GM18498 (cell line): ENCODE measurements at regions not wholly inside any gene's neighbourhood (a gene's known extent, or its start where the extent isn't known, plus 50 kb on each side); places are given as distances from the start of the nearest gene placed in this dataset.
A peak's percentile ranks its signal among the peaks of the same experiment; 100 is the strongest.

Experiments used
- ATAC-seq: cut with Tn5 transposase; IDR thresholded peaks from one replicate; pipeline ENCODE4 v1.9.1; 2021; ENCODE audit warnings: mild to moderate bottlenecking, moderate library complexity; ENCODE audit not compliant: unreplicated experiment

DNA sequence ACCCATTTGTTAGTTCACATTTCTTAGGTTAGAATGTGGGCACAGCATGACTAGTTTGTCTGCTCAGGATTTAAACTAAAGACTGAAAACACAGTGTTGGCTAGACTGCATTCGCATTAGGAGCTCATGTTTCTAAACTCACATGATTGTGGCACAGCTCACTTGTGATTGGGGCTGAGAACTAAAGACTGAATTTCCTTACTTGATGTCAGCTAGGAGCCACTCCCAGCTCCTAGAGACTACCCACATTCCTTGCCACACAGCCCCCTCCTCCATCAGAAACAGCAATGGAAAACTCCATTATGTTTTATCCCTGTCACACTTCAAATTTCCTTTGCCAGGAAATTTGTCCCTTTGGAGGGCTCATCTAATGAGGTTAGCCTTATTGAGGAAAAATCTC lies 170.2 kb upstream of the NUDT6 start:
- ATAC-seq: no peak

DNA sequence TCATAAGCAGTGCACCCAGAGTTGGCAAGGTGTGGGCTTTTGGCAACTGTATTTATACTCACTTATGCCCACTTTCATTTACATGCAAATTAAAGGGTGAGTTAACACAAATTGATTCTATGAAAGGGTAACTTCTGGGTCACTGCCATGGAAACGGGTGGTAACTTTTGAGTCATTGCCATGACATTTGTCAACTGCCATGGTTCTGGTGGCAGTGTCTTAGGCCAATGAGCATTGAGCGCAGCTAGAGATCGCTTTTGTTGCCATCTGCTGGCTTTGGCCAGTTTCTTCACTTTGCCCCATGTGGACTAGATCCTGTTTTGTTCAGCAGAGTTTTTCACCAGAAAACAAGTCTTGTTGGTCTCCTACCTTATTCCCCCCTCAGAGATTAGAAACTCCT lies 170.8 kb upstream of the NUDT6 start:
- no peak for ATAC-seq

- ATAC-seq: no peak
These were observed 173.6 kb upstream of the NUDT6 start for GRCh38 chr4:123096038-123096437.

GRCh38 chr4:123102897-123103471 lies 180.6 kb upstream of the NUDT6 start:
- peak; percentile 69 for ATAC-seq

GRCh38 chr4:123104310-123105025 lies 182.1 kb upstream of the NUDT6 start:
- no peak for ATAC-seq

GRCh38 chr4:123105026-123105420 lies 182.6 kb upstream of the NUDT6 start:
- no peak for ATAC-seq

DNA sequence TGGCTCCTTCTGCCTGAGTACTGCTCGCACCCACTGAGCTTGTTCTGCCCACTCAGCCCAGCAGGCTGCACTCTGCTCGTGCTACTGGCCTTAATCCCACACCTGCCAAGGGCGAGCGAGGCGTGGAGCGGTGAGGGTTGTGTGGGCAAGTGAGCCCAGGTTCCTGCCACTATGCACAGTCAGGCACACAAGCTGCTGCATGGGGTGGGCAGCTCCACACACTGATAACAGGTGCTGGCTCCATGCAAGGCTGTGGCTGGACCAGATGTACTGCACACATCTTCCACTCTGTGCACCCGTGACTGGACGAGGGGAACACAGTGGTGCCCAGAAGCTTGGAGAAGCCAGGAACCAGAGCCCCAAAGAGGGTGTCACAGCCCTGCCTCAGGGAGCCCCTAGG lies 184.3 kb upstream of the NUDT6 start:
- ATAC-seq: no peak

- ATAC-seq: no peak
These were observed 185.3 kb upstream of the NUDT6 start for GRCh38 chr4:123107444-123108252.

- ATAC-seq: no peak
These were observed 186.7 kb upstream of the NUDT6 start for GRCh38 chr4:123109139-123109538.

- no peak for ATAC-seq
These were observed 187.8 kb upstream of the NUDT6 start for GRCh38 chr4:123110147-123110546.

- ATAC-seq: no peak
These were observed 188.3 kb upstream of the NUDT6 start for GRCh38 chr4:123110685-123111084.

DNA sequence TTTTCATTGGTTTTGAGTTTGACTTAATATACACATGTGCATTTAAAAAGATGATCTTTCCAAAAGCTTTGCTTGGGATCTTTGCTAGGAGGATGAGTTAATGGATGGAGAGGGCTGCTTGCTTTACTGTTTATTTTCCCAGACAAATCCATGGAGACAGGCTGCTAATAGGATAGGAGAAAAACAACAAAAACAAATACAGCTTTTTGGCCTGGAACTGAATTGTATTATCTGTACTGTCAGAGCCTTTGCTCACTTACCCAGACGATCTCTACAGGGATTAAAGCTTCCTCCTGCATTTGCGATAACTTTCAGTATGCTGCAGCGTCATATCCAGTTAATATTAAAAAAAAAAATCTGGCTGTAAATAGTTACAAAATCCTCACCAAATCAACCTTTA lies 190.8 kb upstream of the NUDT6 start:
- no peak for ATAC-seq

DNA sequence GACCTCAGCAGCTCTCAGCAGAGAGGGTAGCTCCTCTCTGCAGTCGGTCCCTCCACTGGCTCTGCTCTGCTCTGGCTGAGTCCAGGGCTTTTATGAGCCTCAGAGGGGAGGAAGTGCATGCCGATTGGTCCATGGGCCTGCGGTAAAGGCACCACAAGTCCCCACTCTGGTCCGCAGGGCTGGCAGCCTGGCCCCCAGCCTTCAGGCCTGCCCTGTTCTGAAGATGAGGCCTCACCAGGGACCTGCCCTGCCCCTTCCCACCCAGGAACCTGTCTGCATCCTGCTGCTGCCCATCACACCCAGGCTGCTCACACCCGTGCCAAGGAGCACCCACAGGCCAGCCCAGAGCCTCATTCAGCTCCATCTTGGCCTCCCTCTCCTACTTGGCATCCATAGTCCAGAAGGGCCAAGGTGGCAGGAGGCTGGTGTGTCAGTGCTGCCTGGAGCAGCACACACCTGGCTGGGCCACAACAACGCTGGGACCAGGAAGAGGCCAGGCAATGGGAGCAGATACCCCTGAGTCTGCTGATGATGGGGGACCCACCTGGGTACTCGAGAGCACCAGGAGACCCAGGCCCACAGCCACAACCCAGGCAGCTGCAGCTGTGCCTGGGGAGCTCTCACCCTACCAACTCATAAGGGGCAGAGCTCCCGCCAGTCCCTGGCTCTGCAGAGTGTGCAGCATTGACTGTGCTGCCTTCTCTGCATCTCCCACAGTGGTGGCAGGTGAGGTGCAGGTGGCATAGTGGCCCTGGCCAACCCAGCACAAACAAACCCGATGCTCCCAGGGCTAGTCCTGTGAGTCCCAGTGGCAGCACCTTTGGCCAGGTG lies 191.9 kb upstream of the NUDT6 start:
- no peak for ATAC-seq

- no peak for ATAC-seq
These were observed 192.7 kb upstream of the NUDT6 start for GRCh38 chr4:123114915-123115756.

GRCh38 chr4:123116412-123116811 lies 194.0 kb upstream of the NUDT6 start:
- ATAC-seq: no peak

DNA sequence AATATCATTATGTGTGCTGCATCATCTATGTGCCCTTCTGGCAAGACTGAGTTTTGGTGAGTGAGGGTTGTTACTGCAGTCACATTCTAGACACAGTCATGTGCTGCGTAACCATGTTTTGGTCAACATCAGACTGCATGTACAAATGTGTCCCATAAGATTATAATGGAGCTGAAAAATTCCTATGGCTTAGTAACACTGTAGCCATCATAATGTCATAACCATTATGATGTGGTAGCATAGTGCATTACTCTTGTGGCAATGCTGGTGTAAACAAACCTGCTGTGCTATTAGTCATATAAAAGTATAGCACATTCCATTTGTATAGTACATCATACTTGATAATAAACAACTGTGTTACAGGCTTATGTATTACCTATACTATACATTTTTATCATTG lies 198.1 kb upstream of the NUDT6 start:
- ATAC-seq: no peak

- no peak for ATAC-seq
These were observed 199.0 kb upstream of the NUDT6 start for GRCh38 chr4:123121241-123121907.

DNA sequence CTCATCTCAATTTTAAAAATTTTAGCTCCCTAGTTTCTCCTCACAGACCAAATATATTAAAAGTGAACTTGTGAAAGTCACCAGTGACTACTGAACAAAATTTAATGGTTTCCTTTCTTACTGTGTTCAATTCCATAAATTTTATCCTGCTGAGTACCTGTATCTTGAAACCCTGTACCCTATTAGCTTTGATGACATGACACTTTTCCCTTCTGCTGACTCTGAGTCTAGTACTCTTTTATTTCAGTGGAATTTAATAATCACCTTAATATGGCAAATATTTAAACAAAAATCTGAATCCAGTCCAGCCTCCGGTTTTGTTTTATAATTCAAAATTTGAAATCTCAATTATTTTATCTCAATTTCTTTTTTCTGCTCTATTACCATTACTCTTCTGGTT lies 203.1 kb upstream of the NUDT6 start:
- ATAC-seq: no peak

DNA sequence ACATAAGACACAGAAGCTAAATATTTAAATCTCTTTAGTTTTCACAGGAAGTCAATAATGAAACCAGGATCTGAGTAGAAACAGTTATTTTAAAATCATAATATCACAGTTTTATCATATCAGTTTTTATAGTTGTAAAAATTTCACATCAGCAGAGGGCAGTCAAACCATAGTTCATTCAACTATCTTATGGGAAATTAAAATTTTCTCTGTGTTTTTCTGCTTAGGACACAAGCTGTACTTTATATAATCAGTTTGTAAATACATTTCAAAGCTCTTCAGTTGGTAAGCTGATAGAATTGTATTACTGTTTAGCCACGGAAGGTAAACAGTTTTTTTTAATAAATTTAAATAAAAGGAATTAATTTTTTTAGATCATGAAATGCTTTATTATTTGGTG lies 204.8 kb upstream of the NUDT6 start:
- ATAC-seq: no peak

GRCh38 chr4:123127875-123128274 lies 205.5 kb upstream of the NUDT6 start:
- ATAC-seq: no peak
